ENCODE measurements at regions not wholly inside any gene's neighbourhood (a gene's known extent, or its start where the extent isn't known, plus 50 kb on each side); places are given as distances from the start of the nearest gene placed in this dataset.
A peak's percentile ranks its signal among the peaks of the same experiment; 100 is the strongest.

DNA sequence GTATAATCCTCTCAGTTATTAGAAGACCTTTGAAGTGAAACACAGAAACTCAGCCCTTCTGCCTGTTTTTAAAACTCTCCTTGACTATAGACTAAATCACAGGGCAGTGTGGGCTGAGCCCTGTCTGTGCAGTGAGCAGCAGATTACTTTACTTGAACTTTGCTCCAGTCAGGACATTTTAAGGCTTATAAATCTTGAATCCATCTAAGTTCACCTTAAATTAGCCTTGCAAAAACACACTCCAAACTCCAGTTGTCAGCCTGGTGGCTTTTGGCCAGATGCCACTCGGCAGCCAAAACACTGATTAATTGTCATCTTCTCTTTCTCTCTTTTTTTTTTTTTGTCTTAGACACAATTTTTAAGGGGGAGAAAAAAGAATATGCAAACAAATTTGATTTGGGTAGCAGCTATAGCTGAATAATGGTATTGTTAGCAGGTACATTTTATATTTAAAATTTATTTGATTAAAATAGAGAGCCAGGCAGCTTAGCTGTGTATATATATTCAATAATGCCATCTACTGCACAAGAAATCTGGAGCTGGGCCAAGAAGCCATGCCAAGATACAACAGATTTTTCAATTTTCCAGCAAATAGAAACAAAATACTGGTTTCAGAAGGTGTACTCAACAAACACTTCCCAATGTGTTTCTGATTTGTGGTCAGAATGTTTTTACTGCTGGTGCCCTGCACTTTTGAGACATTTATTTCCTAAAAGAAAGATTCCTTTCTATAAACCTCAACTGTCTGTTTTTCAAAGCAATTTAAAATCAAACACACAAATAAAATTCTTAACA lies 247.7 kb downstream of the TFEC start:
- CTCF ChIA-PET: interaction anchor here (1.0 kb wide), 1 partner anchor 14 kb away, joined by 4 read pairs; no protein-coding TSS in a partner anchor
- Histone ChIP-seq H3K36me3 (ENCODE audit: control insufficient read depth in 2 of 2, extremely low read depth in 1 of 2, insufficient read depth in 2 of 2, low read length in 2 of 2) (no peaks in the 10 kb centered on the region), H3K9ac (replicated peaks; ENCODE audit: extremely low read depth, insufficient read depth, low read length) (no peak overlapping the region), H3K4me2 (ENCODE audit: insufficient read depth, low read length) (no peak overlapping the region), H3K27me3 (ENCODE audit: control insufficient read depth in 2 of 2, insufficient read depth in 2 of 2, low read length in 2 of 2) (no peaks in the 10 kb centered on the region), H4K20me1 (replicated peaks; ENCODE audit: control insufficient read depth, extremely low read depth, insufficient read depth, low read length) (no peaks in the 10 kb centered on the region), H3K9me1 (replicated peaks; ENCODE audit: control insufficient read depth, extremely low read depth, insufficient read depth, low read length) (no peaks in the 10 kb centered on the region), H3K27ac (ENCODE audit: insufficient read depth, low read depth, low read length) (no peak overlapping the region), H2AFZ (ENCODE audit: low read depth, low read length) (no peak overlapping the region), H3K79me2 (ENCODE audit: control insufficient read depth, insufficient read depth, low read length) (no peaks in the 10 kb centered on the region), H3K4me1 (ENCODE audit: control insufficient read depth, extremely low read depth, insufficient read depth, low read length) (no peaks in the 10 kb centered on the region), H3K9me3 (replicated peaks; ENCODE audit: control insufficient read depth, insufficient read depth, low read length) (no peaks in the 10 kb centered on the region), H3K4me3 (replicated peaks in 1 of 3; ENCODE audit: insufficient read depth in 1 of 3, low read depth in 1 of 3, low read length in 3 of 3) (no peak overlapping the region)
- POLR2A ChIA-PET: no interaction called here
- dilution Hi-C loops (cut with MboI; ENCODE audit: extremely low pct_ligation_motif_present, low sequenced_read_pairs): no loop called here
- intact Hi-C loops (cut with micrococcal nuclease): no loop called here
- peak; percentile 3 for DNase-seq (ENCODE audit: low read depth, low spot score)
- FAIRE-seq: no peak
- BruUV-seq (replicated peaks): no TSS peak
- TF ChIP-seq POLR2A (IDR thresholded peaks at IDR 0.05; ENCODE audit: low read depth, low read length) (no peak), MYC (IDR thresholded peaks at IDR 0.05; ENCODE audit: low read depth, low read length) (no peak), POLR2AphosphoS5 (IDR thresholded peaks at IDR 0.05; ENCODE audit: insufficient read depth, low read depth, low read length) (no peak), CTCF (IDR thresholded peaks at IDR 0.05; ENCODE audit: extremely low read depth in 1 of 2, insufficient read depth in 1 of 2, low read depth in 1 of 2, low read length in 2 of 2) (no peak)

- Histone ChIP-seq H3K9me3 (replicated peaks; ENCODE audit: control insufficient read depth, insufficient read depth, low read length) (no peaks in the 10 kb centered on the region), H3K9ac (replicated peaks; ENCODE audit: extremely low read depth, insufficient read depth, low read length) (no peak overlapping the region), H3K27ac (ENCODE audit: insufficient read depth, low read depth, low read length) (no peak overlapping the region), H3K36me3 (ENCODE audit: control insufficient read depth in 2 of 2, extremely low read depth in 1 of 2, insufficient read depth in 2 of 2, low read length in 2 of 2) (no peaks in the 10 kb centered on the region), H3K4me3 (replicated peaks in 1 of 3; ENCODE audit: insufficient read depth in 1 of 3, low read depth in 1 of 3, low read length in 3 of 3) (no peak overlapping the region), H4K20me1 (replicated peaks; ENCODE audit: control insufficient read depth, extremely low read depth, insufficient read depth, low read length) (no peaks in the 10 kb centered on the region), H2AFZ (ENCODE audit: low read depth, low read length) (no peak overlapping the region), H3K79me2 (ENCODE audit: control insufficient read depth, insufficient read depth, low read length) (no peaks in the 10 kb centered on the region), H3K9me1 (replicated peaks; ENCODE audit: control insufficient read depth, extremely low read depth, insufficient read depth, low read length) (no peaks in the 10 kb centered on the region), H3K4me1 (ENCODE audit: control insufficient read depth, extremely low read depth, insufficient read depth, low read length) (no peaks in the 10 kb centered on the region), H3K4me2 (ENCODE audit: insufficient read depth, low read length) (no peak overlapping the region), H3K27me3 (ENCODE audit: control insufficient read depth in 2 of 2, insufficient read depth in 2 of 2, low read length in 2 of 2) (no peaks in the 10 kb centered on the region)
- no TSS peak for BruUV-seq (replicated peaks)
- dilution Hi-C loops (cut with MboI; ENCODE audit: extremely low pct_ligation_motif_present, low sequenced_read_pairs) (no loop called here), intact Hi-C loops (cut with micrococcal nuclease) (no loop called here)
- POLR2A ChIA-PET: no interaction called here
- TF ChIP-seq, protein P1, sequence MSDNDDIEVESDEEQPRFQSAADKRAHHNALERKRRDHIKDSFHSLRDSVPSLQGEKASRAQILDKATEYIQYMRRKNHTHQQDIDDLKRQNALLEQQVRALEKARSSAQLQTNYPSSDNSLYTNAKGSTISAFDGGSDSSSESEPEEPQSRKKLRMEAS (IDR thresholded peaks at IDR 0.05; ENCODE audit: insufficient read depth, insufficient read length): no peak
- no peak for TF ChIP-seq JUN (IDR thresholded peaks at IDR 0.05; ENCODE audit: borderline replicate concordance, insufficient read depth, insufficient read length, low read depth)
- TF ChIP-seq EZH2 (IDR thresholded peaks at IDR 0.05; ENCODE audit: borderline replicate concordance, low read depth, low read length, severe bottlenecking): no peak
- TF ChIP-seq FOS (IDR thresholded peaks at IDR 0.05; ENCODE audit: borderline replicate concordance, insufficient read depth, low read length): no peak
- no peak for TF ChIP-seq GATA2 (IDR thresholded peaks at IDR 0.05; ENCODE audit: insufficient read depth, insufficient read length, low read depth, low read length)
- no peak for TF ChIP-seq POLR2AphosphoS5 (IDR thresholded peaks at IDR 0.05; ENCODE audit: insufficient read depth, low read depth, low read length)
- TF ChIP-seq MYC (IDR thresholded peaks at IDR 0.05; ENCODE audit: low read depth, low read length): no peak
- TF ChIP-seq CTCF (IDR thresholded peaks at IDR 0.05; ENCODE audit: extremely low read depth in 1 of 2, insufficient read depth in 1 of 2, low read depth in 1 of 2, low read length in 2 of 2): no peak
- TF ChIP-seq POLR2A (IDR thresholded peaks at IDR 0.05; ENCODE audit: low read depth, low read length): no peak
- FAIRE-seq: no peak
- CTCF ChIA-PET: interaction anchor here (1.5 kb wide), 1 partner anchor 72 kb away, joined by 5 read pairs; no protein-coding TSS in a partner anchor
- DNase-seq (ENCODE audit: low read depth, low spot score): no peak
Observed at GRCh38 chr7:115779561-115779960, 251.0 kb downstream of the TFEC start.

Data from endothelial cell of umbilical vein (primary cell).